Smooth muscle cell (in vitro differentiated cells): ENCODE measurements at regions not wholly inside any gene's neighbourhood (a gene's known extent, or its start where the extent isn't known, plus 50 kb on each side); places are given as distances from the start of the nearest gene placed in this dataset.

Source experiments
- DNase-seq: peaks from one replicate; lab custom pipeline; 2025; ENCODE audit not compliant: unreplicated experiment; lab: John Stamatoyannopoulos, UW
- H2AFZ ChIP-seq: fragments of 200-600 bp; sonication (generic); 2 replicates; pipeline ENCODE4 v1.6.0; 2016; ENCODE audit warnings: antibody characterized with exemption, low read depth, mild to moderate bottlenecking
- H3F3A ChIP-seq: fragments of 200-600 bp; sonication (generic); 2 replicates; pipeline ENCODE4 v1.6.0; 2017; ENCODE audit warnings: antibody characterized with exemption, low read depth
- H3K27ac ChIP-seq: fragments of 200-600 bp; sonication (generic); 2 replicates; pipeline ENCODE4 v1.5.1; 2016; ENCODE audit warnings: low read depth, mild to moderate bottlenecking
- H3K27me3 ChIP-seq: fragments of 200-600 bp; sonication (generic); 2 replicates; pipeline ENCODE4 v1.6.1; 2016; ENCODE audit warnings: low read depth, mild to moderate bottlenecking
- H3K36me3 ChIP-seq: fragments of 200-600 bp; sonication (generic); 2 replicates; pipeline ENCODE4 v1.5.1; 2016; ENCODE audit warnings: low read depth
- H3K4me1 ChIP-seq: fragments of 200-600 bp; sonication (generic); 2 replicates; pipeline ENCODE4 v1.5.1; 2016; ENCODE audit warnings: low read depth
- H3K4me2 ChIP-seq: fragments of 200-600 bp; sonication (generic); 2 replicates; pipeline ENCODE4 v1.6.0; 2016; ENCODE audit warnings: mild to moderate bottlenecking
- H3K4me3 ChIP-seq: fragments of 200-600 bp; sonication (generic); 2 replicates; pipeline ENCODE4 v1.5.1; 2016; ENCODE audit warnings: mild to moderate bottlenecking
- H3K79me2 ChIP-seq: fragments of 200-600 bp; sonication (generic); 2 replicates; pipeline ENCODE4 v1.6.0; 2016; ENCODE audit warnings: low read depth, mild to moderate bottlenecking
- H3K9ac ChIP-seq: fragments of 200-600 bp; sonication (generic); 2 replicates; pipeline ENCODE4 v1.6.0; 2016; ENCODE audit warnings: low read depth
- H3K9me3 ChIP-seq: fragments of 200-600 bp; sonication (generic); replicated peaks from 2 replicates; pipeline ENCODE4 v1.5.1; 2016; ENCODE audit warnings: low read depth
- H4K20me1 ChIP-seq: fragments of 200-600 bp; sonication (generic); 2 replicates; pipeline ENCODE4 v1.6.0; 2016; ENCODE audit warnings: low read depth
- WGBS: methylation state at CpG from one replicate; pipeline ENCODE4 v1.1.7; 2016; ENCODE audit warnings: low lambda C conversion rate; 5-methylcytosine and 5-hydroxymethylcytosine counted together
- TF ChIP-seq, protein P1 (sequence below): fragments of 200-600 bp; sonication (generic); IDR thresholded peaks from 2 replicates; pipeline ENCODE4 v1.5.1; 2017; ENCODE audit warnings: borderline replicate concordance, mild to moderate bottlenecking, antibody characterized with exemption; ENCODE audit not compliant: insufficient read depth, poor library complexity, severe bottlenecking

DNA sequence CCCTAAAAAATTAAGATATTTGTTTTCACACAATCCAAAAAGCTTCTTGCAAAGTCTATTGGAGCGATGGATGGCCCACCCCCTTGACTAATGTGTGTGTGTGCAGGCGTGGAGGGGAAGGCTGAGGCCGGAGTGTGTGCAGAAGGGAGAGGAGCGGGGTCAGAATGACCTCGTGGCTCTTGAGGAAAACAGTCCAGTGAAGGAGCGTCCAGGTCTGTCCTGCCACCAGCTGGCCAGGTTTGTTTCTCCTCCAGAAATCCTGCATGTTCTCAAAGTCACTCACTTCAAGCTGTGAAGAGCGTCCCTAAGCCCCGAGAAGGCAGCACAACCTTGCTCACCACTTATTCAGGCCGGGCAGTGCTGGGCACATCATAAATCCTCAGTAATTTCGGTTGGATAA, 69.5 kb upstream of the SSX2IP start:
- Histone ChIP-seq H3F3A (peaks cover 3% of the 10 kb centered on the region), H3K79me2 (no peaks in the 10 kb centered on the region), H3K9ac (no peak overlapping the region), H3K4me3 (no peak overlapping the region), H2AFZ (no peak overlapping the region), H3K27ac (peak overlapping the region; percentile 54), H3K4me1 (peaks cover 24% of the 10 kb centered on the region), H3K4me2 (no peak overlapping the region), H4K20me1 (no peaks in the 10 kb centered on the region), H3K36me3 (no peaks in the 10 kb centered on the region), H3K9me3 (no peaks in the 10 kb centered on the region), H3K27me3 (peaks cover 9% of the 10 kb centered on the region)
- TF ChIP-seq, protein P1, sequence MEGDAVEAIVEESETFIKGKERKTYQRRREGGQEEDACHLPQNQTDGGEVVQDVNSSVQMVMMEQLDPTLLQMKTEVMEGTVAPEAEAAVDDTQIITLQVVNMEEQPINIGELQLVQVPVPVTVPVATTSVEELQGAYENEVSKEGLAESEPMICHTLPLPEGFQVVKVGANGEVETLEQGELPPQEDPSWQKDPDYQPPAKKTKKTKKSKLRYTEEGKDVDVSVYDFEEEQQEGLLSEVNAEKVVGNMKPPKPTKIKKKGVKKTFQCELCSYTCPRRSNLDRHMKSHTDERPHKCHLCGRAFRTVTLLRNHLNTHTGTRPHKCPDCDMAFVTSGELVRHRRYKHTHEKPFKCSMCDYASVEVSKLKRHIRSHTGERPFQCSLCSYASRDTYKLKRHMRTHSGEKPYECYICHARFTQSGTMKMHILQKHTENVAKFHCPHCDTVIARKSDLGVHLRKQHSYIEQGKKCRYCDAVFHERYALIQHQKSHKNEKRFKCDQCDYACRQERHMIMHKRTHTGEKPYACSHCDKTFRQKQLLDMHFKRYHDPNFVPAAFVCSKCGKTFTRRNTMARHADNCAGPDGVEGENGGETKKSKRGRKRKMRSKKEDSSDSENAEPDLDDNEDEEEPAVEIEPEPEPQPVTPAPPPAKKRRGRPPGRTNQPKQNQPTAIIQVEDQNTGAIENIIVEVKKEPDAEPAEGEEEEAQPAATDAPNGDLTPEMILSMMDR: no peak
- WGBS: 69% methylated on average over 10 of the region's 10 CpGs
- DNase-seq: no peak

DNA sequence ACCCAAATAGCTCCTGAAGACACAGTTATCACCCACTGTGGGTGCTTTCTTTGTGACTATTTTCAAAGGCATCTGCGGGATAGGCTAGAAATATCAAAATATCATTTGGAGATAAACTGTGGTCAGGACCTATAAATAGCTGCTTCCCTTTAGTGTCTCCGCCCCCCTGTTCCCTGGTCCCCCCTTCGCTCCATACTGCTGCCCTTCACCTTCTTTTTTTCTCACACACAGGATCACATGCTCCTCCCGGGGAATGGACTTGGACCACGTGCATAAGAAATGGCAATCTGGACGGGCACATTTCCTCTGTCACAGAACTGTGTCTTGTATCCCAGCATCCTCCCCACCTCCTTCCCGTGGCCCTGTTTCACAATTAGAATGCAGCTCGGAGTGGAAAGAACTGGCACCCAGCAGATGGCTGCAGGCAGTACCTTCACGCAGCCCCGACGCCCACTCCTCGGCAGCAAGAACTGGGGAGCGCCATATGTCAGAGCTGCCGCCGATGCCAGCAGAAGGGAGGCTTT, 68.8 kb upstream of the SSX2IP start:
- 52% methylated on average over 15 of the region's 15 CpGs for WGBS
- no peaks in the 10 kb centered on the region for H4K20me1 ChIP-seq
- H3K4me3 ChIP-seq: no peak overlapping the region
- peak overlapping the region; percentile 65 for H3K4me2 ChIP-seq
- no peak overlapping the region for H2AFZ ChIP-seq
- peaks cover 3% of the 10 kb centered on the region for H3K27me3 ChIP-seq
- peak; percentile 6 for DNase-seq
- H3K9me3 ChIP-seq: no peaks in the 10 kb centered on the region
- TF ChIP-seq, protein P1: no peak
- peak overlapping the region; percentile 54 for H3K27ac ChIP-seq
- peaks cover 19% of the 10 kb centered on the region for H3K4me1 ChIP-seq
- H3K36me3 ChIP-seq: no peaks in the 10 kb centered on the region
- peaks cover 3% of the 10 kb centered on the region for H3F3A ChIP-seq
- H3K79me2 ChIP-seq: no peaks in the 10 kb centered on the region
- H3K9ac ChIP-seq: no peak overlapping the region

DNA sequence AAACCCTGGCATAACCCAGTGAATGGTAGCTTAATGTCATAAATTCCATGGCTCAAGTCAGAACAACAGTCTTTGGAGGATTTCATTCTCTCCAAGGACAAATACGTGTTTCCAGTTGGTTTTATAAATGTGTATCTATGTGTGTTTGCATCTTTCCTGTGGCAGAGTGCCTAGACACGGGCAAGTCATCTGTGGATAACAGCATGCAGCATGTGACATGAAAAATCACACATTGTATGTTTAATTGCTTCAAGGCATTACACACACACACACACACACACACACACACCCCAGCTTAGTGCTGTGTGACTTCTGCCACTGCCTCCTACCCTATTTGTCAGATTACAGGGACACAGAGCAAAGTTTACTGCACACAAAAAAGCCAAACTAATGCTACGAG, 68.2 kb upstream of the SSX2IP start:
- H3K27ac ChIP-seq: peak overlapping the region; percentile 54
- H3K4me3 ChIP-seq: no peak overlapping the region
- H3K9ac ChIP-seq: no peak overlapping the region
- DNase-seq: no peak
- H3K79me2 ChIP-seq: no peaks in the 10 kb centered on the region
- H3K4me1 ChIP-seq: peaks cover 15% of the 10 kb centered on the region
- no peaks in the 10 kb centered on the region for H3K36me3 ChIP-seq
- WGBS: 28% methylated on average over 3 of the region's 3 CpGs
- no peak overlapping the region for H2AFZ ChIP-seq
- H4K20me1 ChIP-seq: no peaks in the 10 kb centered on the region
- H3K9me3 ChIP-seq: no peaks in the 10 kb centered on the region
- peaks cover 3% of the 10 kb centered on the region for H3F3A ChIP-seq
- peak overlapping the region; percentile 65 for H3K4me2 ChIP-seq
- TF ChIP-seq, protein P1: no peak
- no peaks in the 10 kb centered on the region for H3K27me3 ChIP-seq

DNA sequence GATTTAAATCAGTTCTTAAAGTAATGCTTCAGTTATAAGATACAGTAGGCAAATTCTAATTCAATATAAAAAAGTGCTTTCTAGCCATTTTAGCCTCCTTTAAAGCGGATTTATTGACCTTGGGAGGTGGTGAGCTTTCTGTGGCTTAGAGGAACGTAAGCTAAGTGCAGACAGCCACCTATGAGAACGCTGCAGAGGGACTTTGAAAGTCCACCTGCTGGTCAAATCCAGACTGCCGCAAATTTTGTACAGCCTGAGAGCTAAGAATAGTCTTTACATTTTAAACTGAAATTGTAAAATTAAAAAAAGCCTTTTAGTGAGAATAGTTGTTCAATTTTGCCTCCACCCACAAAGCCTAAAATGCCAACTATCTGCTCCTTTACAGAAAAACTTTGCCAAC, 67.0 kb upstream of the SSX2IP start:
- no peak overlapping the region for H3K9ac ChIP-seq
- TF ChIP-seq, protein P1: no peak
- peaks cover 3% of the 10 kb centered on the region for H3F3A ChIP-seq
- 89% methylated on average over 4 of the region's 4 CpGs for WGBS
- no peaks in the 10 kb centered on the region for H4K20me1 ChIP-seq
- H3K4me1 ChIP-seq: peaks cover 15% of the 10 kb centered on the region
- DNase-seq: no peak
- no peak overlapping the region for H3K4me2 ChIP-seq
- H3K27ac ChIP-seq: no peak overlapping the region
- H3K9me3 ChIP-seq: no peaks in the 10 kb centered on the region
- H3K27me3 ChIP-seq: no peaks in the 10 kb centered on the region
- H3K79me2 ChIP-seq: no peaks in the 10 kb centered on the region
- H3K36me3 ChIP-seq: no peaks in the 10 kb centered on the region
- H3K4me3 ChIP-seq: no peak overlapping the region
- H2AFZ ChIP-seq: no peak overlapping the region
